HG03575 (cell line): ENCODE measurements at regions not wholly inside any gene's neighbourhood (a gene's known extent, or its start where the extent isn't known, plus 50 kb on each side); places are given as distances from the start of the nearest gene placed in this dataset.

Experiments
- ATAC-seq: cut with Tn5 transposase; IDR thresholded peaks from one replicate; pipeline ENCODE4 v1.9.1; 2021; ENCODE audit not compliant: unreplicated experiment, insufficient number of reproducible peaks, low FRiP score; ENCODE audit errors: extremely low read depth

DNA sequence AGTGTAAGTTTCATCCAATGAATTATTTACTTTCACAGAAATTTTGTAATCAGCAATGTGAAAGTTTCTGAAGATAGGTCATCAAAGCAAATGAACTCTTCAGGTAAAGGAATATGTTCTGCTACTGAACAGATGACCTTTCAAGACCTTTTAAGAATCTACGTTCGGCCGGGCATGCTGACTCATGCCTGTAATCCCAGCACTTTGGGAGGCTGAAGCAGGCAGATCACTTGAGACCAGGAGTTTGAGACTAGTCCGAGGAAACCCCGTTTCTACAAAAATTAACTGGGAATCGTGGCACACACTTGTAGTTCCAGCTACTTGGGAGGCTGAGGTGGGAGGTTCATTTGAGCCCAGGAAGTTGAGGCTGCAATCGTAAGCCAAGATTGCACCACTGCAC is 578.4 kb upstream of the COX7C start:
- ATAC-seq = no peak

DNA sequence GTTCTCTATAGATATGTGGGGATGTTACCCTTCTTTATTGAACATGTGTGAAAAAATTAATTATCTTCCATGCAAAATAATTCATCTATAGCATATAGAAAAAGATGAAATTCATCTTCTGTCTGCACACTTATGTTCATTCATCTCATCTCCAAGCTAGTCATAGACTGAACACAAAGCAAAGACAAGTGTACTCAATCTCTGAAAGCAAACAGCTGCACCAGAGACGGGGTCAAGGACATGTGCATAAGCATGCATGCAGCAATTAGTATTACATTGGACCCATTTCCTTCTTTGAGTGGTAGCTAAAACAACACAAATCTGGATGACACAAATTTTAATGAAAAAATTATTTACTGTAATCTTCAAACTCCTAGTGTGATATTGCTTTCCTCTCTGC is 547.0 kb upstream of the COX7C start:
- ATAC-seq = no peak

DNA sequence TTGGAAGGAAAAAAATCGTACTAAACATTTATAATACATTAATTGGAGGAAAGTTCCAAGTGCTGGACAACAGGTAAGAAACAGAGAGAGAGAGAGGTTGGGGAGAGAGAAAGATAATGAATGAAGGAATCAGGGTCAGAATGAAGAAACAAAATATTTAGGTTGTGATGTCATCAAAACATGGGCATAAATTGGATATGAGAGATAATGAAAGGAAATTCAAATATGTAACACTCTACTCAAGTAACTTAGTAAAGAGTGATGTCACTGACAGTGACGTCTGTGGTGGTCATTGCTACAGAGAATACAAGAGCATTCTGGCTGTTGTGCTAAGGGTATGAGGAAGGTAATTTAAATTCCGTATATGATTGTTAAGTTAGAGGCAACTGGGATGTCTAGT is 543.4 kb upstream of the COX7C start:
- no peak for ATAC-seq

GRCh38 chr5:86075139-86075538 is 542.6 kb upstream of the COX7C start:
- ATAC-seq = no peak

- no peak for ATAC-seq
Measured at GRCh38 chr5:86095092-86095491, 522.6 kb upstream of the COX7C start.

- no peak for ATAC-seq
Measured at GRCh38 chr5:86101966-86102365, 515.8 kb upstream of the COX7C start.

- ATAC-seq = no peak
Measured at GRCh38 chr5:86108825-86109224, 508.9 kb upstream of the COX7C start.

- no peak for ATAC-seq
Measured at GRCh38 chr5:86112249-86112648, 505.5 kb upstream of the COX7C start.

DNA sequence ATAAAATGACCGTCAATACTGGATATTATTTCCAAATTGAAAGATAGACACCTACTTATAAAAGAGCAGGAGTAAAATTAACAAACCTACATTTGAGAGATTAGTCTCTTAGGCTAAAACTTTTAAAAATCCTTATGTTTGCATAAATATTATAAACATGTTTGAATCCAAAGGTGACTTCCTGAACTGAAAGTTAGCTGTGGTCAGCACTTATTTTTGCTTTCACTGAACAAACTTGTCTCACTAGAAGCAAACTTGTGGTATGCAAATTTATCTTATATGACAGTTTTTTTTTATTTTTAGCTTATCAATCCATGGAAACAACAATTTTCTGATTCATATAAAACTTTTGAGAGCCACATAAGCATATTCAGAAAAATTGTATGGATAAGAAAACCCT is 502.6 kb upstream of the COX7C start:
- no peak for ATAC-seq

GRCh38 chr5:86118542-86118941 is 499.2 kb upstream of the COX7C start:
- ATAC-seq = no peak

DNA sequence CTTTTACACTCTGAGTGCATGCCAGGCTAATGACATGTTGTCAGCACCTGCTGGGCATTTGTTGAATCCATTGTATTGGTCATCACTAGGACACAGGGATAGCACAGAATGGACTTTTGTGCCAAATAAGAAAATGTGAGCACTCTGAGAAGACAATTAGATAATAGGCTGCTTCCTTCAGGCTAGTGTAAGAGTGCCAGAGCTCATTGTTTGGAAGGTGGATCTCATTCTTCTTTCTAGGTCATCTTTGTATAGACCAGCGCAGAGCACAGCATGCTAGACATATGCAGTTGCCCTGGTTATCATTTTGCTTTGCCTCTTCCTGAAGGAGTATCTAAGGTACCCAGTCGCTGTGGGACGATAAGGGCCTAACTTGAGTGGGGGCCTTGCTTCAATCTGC is 493.4 kb upstream of the COX7C start:
- ATAC-seq = no peak

GRCh38 chr5:86125731-86126601 is 491.8 kb upstream of the COX7C start:
- no peak for ATAC-seq

DNA sequence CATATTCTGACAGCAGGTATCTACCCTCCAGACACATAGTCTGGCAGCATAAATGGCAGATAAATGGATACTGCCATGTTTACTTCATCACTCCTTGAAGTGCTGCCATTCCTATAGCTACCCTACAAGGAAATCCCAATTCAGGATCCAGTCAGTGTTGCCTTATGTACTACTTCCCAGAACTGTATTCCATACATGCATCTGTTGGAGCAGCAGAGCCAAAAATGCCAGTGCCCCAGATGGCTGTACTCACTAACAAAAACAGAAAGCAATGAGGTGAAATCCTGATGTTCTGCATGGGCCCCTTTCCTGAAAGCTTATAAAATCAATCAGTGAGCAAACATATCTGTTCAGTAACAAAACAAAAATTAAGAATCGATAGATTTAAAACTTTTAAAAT is 490.0 kb upstream of the COX7C start:
- ATAC-seq = no peak

DNA sequence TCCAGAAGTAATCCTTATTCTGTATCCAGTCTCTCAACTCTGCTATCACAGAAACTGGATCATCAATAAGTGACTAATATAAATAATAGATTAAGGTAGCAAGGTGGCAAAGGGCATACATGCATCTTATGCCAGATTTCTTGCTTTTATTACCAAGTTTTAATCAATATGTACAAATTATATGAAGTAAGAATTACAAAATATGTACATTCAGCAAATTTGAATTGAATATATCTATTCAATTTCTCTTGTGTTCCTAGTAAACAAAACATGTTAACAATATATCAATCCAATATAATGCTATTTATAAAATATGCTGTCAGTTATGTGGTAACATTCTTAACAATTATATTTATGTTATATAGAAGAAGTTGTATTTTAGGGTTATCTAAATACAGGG is 488.7 kb upstream of the COX7C start:
- ATAC-seq = no peak

DNA sequence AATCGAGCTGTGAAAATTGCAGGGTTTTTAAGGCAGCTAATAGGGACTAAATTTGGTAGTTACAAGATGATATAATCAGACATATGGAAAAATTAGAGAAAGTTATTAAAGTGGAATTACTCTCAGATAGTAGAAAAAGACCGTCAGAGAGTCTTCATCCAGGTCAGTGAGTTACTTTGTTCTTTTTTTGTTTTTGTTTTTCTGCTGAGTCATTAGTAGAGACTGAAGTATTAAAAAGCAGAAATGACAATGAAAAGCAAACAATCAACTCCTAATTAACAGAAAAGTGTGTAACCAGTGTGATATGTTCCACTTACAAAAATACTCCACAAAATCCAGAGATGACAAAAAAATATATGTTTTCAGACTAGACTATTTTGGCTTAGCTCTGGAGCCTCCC is 480.4 kb upstream of the COX7C start:
- no peak for ATAC-seq

DNA sequence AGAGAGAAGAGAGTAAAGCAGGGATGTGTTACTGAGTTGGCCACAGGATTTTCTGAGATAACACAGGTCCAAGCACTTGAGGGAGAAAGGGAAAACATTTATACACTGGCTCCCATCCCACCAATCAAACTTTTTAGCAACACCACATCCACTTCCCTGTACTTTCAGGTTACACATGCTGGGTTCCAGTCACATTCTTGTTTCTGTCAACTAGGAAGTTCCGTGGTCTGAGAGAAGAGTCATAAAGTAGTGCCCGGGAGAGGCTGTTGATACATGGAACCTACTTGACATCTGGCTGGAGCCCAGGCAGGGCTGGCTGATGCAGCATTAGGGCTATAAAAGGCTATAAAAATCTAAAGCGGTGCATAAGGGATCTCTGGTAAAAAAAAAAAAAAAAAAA is 473.9 kb upstream of the COX7C start:
- ATAC-seq = no peak

- no peak for ATAC-seq
Measured at GRCh38 chr5:86152988-86153560, 464.7 kb upstream of the COX7C start.

- ATAC-seq = no peak
Measured at GRCh38 chr5:86155796-86156195, 461.9 kb upstream of the COX7C start.

DNA sequence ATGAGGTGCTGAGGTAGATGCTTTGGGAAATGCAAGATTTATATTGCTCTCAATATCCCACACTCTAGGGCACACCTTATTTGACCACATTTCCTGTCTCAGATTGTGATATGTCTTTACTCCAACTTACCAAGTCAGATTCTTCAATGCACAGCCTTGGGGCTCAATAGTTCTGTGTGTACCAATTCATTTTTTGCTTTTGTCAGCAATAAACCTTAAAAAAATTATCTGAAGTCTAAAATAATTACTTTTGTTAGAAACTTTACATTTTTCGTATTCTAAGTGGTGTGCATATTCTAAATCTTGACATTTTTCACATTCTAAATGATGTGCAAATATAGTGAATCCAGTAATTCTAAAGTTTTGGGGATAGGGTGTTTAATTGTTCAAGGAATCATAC is 447.5 kb upstream of the COX7C start:
- no peak for ATAC-seq

DNA sequence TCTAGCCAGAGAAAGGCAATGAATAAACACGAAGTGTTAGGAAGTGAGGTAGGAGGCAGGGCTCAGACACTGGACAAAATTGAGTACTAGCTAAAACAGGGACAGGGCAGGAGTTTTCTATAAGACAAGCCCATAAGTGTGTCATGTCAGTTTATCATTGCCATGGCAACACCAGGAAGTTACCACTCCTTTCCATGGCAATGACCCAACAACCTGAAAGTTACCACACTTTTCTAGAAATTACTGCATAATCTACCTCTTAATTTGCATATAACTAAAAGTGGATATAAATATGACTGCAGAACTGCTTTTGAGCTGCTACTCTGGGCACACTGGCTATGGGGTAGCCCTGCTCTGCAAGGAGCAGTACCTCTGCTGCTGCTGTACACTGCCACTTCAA is 442.5 kb upstream of the COX7C start:
- ATAC-seq = peak; percentile 96

GRCh38 chr5:86199287-86199686 is 418.5 kb upstream of the COX7C start:
- ATAC-seq = no peak
